Right renal pelvis (tissue), 4 donors: ENCODE measurements at regions not wholly inside any gene's neighbourhood (a gene's known extent, or its start where the extent isn't known, plus 50 kb on each side); places are given as distances from the start of the nearest gene placed in this dataset.
A peak's percentile ranks its signal among the peaks of the same experiment; 100 is the strongest.

Experiments
- DNase-seq, 4 donors: peaks; one replicate each; pipeline ENCODE4 v3.0.0-alpha.2; 2013; ENCODE audit warnings: low read depth in 4 of 4, low spot score in 3 of 4, missing footprints in 1 of 4

- DNase-seq = no peak
Observed at GRCh38 chrX:109312757-109313156, 169.1 kb downstream of the GUCY2F start.

GRCh38 chrX:109310031-109310430, 171.9 kb downstream of the GUCY2F start:
- no peak for DNase-seq

- DNase-seq = no peak
Observed at GRCh38 chrX:109301177-109301576, 180.7 kb downstream of the GUCY2F start.

- DNase-seq = no peak
Observed at GRCh38 chrX:109300415-109300814, 181.5 kb downstream of the GUCY2F start.

GRCh38 chrX:109299091-109299490, 182.8 kb downstream of the GUCY2F start:
- no peak for DNase-seq

GRCh38 chrX:109294097-109294814, 187.6 kb downstream of the GUCY2F start:
- no peak for DNase-seq

GRCh38 chrX:109283870-109284269, 198.0 kb downstream of the GUCY2F start:
- DNase-seq = no peak

- DNase-seq = peak in 3 of 4 donors; percentile 14 to 25 (median 20)
Observed at GRCh38 chrX:109281483-109282275, 200.2 kb downstream of the GUCY2F start.

- DNase-seq = no peak
Observed at GRCh38 chrX:109274806-109275205, 207.1 kb downstream of the GUCY2F start.

- no peak for DNase-seq
Observed at GRCh38 chrX:109270580-109271484, 211.1 kb downstream of the GUCY2F start.

GRCh38 chrX:109268340-109268739, 213.5 kb downstream of the GUCY2F start:
- DNase-seq = no peak

- DNase-seq = no peak
Observed at GRCh38 chrX:109266034-109266433, 215.9 kb downstream of the GUCY2F start.

- DNase-seq = no peak
Observed at GRCh38 chrX:109264878-109265277, 217.0 kb downstream of the GUCY2F start.

- no peak for DNase-seq
Observed at GRCh38 chrX:109261279-109261678, 220.6 kb downstream of the GUCY2F start.

GRCh38 chrX:109252789-109253188, 229.1 kb downstream of the GUCY2F start:
- DNase-seq = no peak

- DNase-seq = no peak
Observed at GRCh38 chrX:109218761-109219160, 263.1 kb downstream of the GUCY2F start.

GRCh38 chrX:109199726-109200125, 282.2 kb downstream of the GUCY2F start:
- DNase-seq = no peak

GRCh38 chrX:109190542-109190941, 291.3 kb downstream of the GUCY2F start:
- no peak for DNase-seq

GRCh38 chrX:109187473-109188168, 294.3 kb downstream of the GUCY2F start:
- DNase-seq = no peak

- DNase-seq = no peak
Observed at GRCh38 chrX:109186939-109187338, 294.9 kb downstream of the GUCY2F start.
